Ovary (tissue), 7 donors: ENCODE measurements at regions not wholly inside any gene's neighbourhood (a gene's known extent, or its start where the extent isn't known, plus 50 kb on each side); places are given as distances from the start of the nearest gene placed in this dataset.
"Not testable (repeated sequence)": the region's sequence is repeated elsewhere in the genome, so short reads cannot be mapped to it uniquely, and the experiment has no call there.

Experiments used
- DNase-seq, 5 donors: peaks; one replicate each; pipeline ENCODE4 v3.0.0-alpha.2; 2019 to 2020
- H3K27ac ChIP-seq, 2 donors: fragments of 200-600 bp; one replicate each; pipeline versions ENCODE4 v1.5.1 to v1.8.0; 2019 to 2022
- H3K27me3 ChIP-seq: fragments of 200-600 bp; one replicate; pipeline ENCODE4 v1.8.0; 2022
- H3K36me3 ChIP-seq: fragments of 200-600 bp; sonication (generic); one replicate; pipeline ENCODE4 v1.5.1; 2019
- H3K4me1 ChIP-seq: one replicate; pipeline ENCODE4 v1.8.1; 2013; ENCODE audit warnings: mild to moderate bottlenecking, moderate library complexity; ENCODE audit not compliant: insufficient read depth
- H3K4me3 ChIP-seq: fragments of 200-600 bp; sonication (generic); one replicate; pipeline ENCODE4 v1.5.1; 2017
- H3K9me3 ChIP-seq, 2 donors: fragments of 200-600 bp in 1 of 2; sonication (generic) in 1 of 2; one replicate each; pipeline versions ENCODE4 v1.5.1 to v1.8.1; 2013 to 2019; ENCODE audit warnings: mild to moderate bottlenecking in 1 of 2, moderate library complexity in 1 of 2
- CTCF ChIP-seq, 3 donors: fragments of 450-650 bp in 2 of 3; fragments of 200-600 bp in 1 of 3; IDR thresholded peaks; one replicate each; pipeline versions ENCODE4 v1.5.1 to v1.8.0; 2016 to 2022; ENCODE audit warnings: antibody characterized with exemption in 3 of 3, mild to moderate bottlenecking in 1 of 3
- EP300 ChIP-seq: sonication (generic); formaldehyde crosslinking; IDR thresholded peaks from one replicate; pipeline ENCODE4 v1.6.1; 2017; ENCODE audit warnings: antibody characterized with exemption
- POLR2A ChIP-seq: fragments of 450-650 bp; IDR thresholded peaks from one replicate; pipeline ENCODE4 v1.6.1; 2017; ENCODE audit warnings: antibody characterized with exemption, mild to moderate bottlenecking, moderate library complexity
- WGBS, 3 donors: extraction: QIAGEN DNeasy Blood & Tissue Kit in 1 of 3; methylation state at CpG; one replicate each; pipeline versions ENCODE4 v1.1.5 to v1.1.7; 2013 to 2017; 5-methylcytosine and 5-hydroxymethylcytosine counted together
- intact Hi-C, 4 donors: fragments of 100-400 bp; cut with DNase I; formaldehyde crosslinking; loops; one replicate each; pipeline versions ENCODE4 v1.11.0 to v1.15.1; 2022 to 2023
- donor health status: DM: no; HTN: no; CAD: no; lungs with moderate emphysema.
- donor health status: DM: no; HTN: no; CAD: no.
- donor health status: Bipolar disorder and iron deficiency.
- donor health status: DM: no; HTN: no; CAD: no.
- donor health status: DM: yes; HTN: yes; CAD: no.

GRCh38 chr10:77740396-77740795 lies 102.8 kb upstream of the KCNMA1 start:
- H3K4me3 ChIP-seq, H3K9me3 ChIP-seq, H3K36me3 ChIP-seq, H3K27ac ChIP-seq, H3K27me3 ChIP-seq, DNase-seq, H3K4me1 ChIP-seq, intact Hi-C loops: not testable (repeated sequence)
- WGBS, 3 donors, result 95 to 99% (median 96%) methylated on average over 3 of the region's 3 CpGs

- no peak for TF ChIP-seq CTCF (IDR thresholded peaks at IDR 0.05)
- TF ChIP-seq EP300, result no peak
- TF ChIP-seq POLR2A, result no peak
- H3K4me1 ChIP-seq, result no peaks in the 10 kb centered on the region
- no peaks in the 10 kb centered on the region for H3K27me3 ChIP-seq
- H3K27ac ChIP-seq, result no peak overlapping the region
- 84 to 89% (median 84%) methylated on average over 2 of the region's 2 CpGs for WGBS, 3 donors
- H3K9me3 ChIP-seq, result no peaks in the 10 kb centered on the region
- no peak for DNase-seq
- intact Hi-C loops, result no loop called here
- H3K36me3 ChIP-seq, result no peaks in the 10 kb centered on the region
- H3K4me3 ChIP-seq, result no peak overlapping the region
These were observed 101.0 kb upstream of the KCNMA1 start for GRCh38 chr10:77738496-77739158.

GRCh38 chr10:77737608-77738007 lies 100.0 kb upstream of the KCNMA1 start:
- no peak for TF ChIP-seq EP300
- no peak for TF ChIP-seq POLR2A
- no peak for TF ChIP-seq CTCF (IDR thresholded peaks at IDR 0.05)
- Histone ChIP-seq H3K9me3 (no peaks in the 10 kb centered on the region), H3K27ac (no peak overlapping the region), H3K4me1 (no peaks in the 10 kb centered on the region), H3K36me3 (no peaks in the 10 kb centered on the region), H3K4me3 (no peak overlapping the region), H3K27me3 (no peaks in the 10 kb centered on the region)
- no peak for DNase-seq
- WGBS, 3 donors, result 59 to 85% (median 80%) methylated on average over 2 of the region's 2 CpGs
- intact Hi-C loops, result no loop called here

GRCh38 chr10:77735136-77735535 lies 97.5 kb upstream of the KCNMA1 start:
- H3K9me3 ChIP-seq, H3K27me3 ChIP-seq, intact Hi-C loops, H3K4me1 ChIP-seq, H3K27ac ChIP-seq, DNase-seq, H3K36me3 ChIP-seq, H3K4me3 ChIP-seq: not testable (repeated sequence)
- WGBS, 3 donors, result 12 to 18% (median 13%) methylated on average over 5 of the region's 5 CpGs

- Histone ChIP-seq H3K27me3 (no peaks in the 10 kb centered on the region), H3K27ac (no peak overlapping the region), H3K4me1 (no peaks in the 10 kb centered on the region), H3K9me3 (no peaks in the 10 kb centered on the region), H3K36me3 (no peaks in the 10 kb centered on the region), H3K4me3 (no peak overlapping the region)
- intact Hi-C loops, result no loop called here
- no peak for DNase-seq
- TF ChIP-seq CTCF (IDR thresholded peaks at IDR 0.05) (no peak), EP300 (no peak), POLR2A (no peak)
- 78 to 81% (median 79%) methylated on average over 23 of the region's 23 CpGs for WGBS, 3 donors
These were observed 94.8 kb upstream of the KCNMA1 start for GRCh38 chr10:77732213-77733003.
